Liver (tissue), 3 donors: ENCODE measurements at regions not wholly inside any gene's neighbourhood (a gene's known extent, or its start where the extent isn't known, plus 50 kb on each side); places are given as distances from the start of the nearest gene placed in this dataset.

Experiments used
- CTCF ChIP-seq: fragments of 150-350 bp; IDR thresholded peaks from 2 replicates; pipeline ENCODE4 v1.5.1; 2017; ENCODE audit warnings: improper control_type of control experiment, low read depth, low read length; ENCODE audit not compliant: missing input control
- FOXA1 ChIP-seq: IDR thresholded peaks from 2 replicates; pipeline ENCODE4 v1.6.1; 2016; ENCODE audit warnings: antibody characterized with exemption
- GABPA ChIP-seq, 2 donors: IDR thresholded peaks in 1 of 2; conservative IDR thresholded peaks in 1 of 2; 2 replicates each; pipeline ENCODE4 v1.6.1; 2016; ENCODE audit warnings: antibody characterized with exemption in 2 of 2, mild to moderate bottlenecking in 1 of 2, moderate library complexity in 1 of 2
- JUND ChIP-seq, 2 donors: IDR thresholded peaks; 2 replicates each; pipeline ENCODE4 v1.6.1; 2016; ENCODE audit warnings: antibody characterized with exemption in 2 of 2
- NR2F2 ChIP-seq: IDR thresholded peaks from 2 replicates; pipeline ENCODE4 v1.6.1; 2016; ENCODE audit warnings: antibody characterized with exemption
- RAD21 ChIP-seq, 2 donors: IDR thresholded peaks; 2 replicates each; pipeline ENCODE4 v1.6.1; 2016; ENCODE audit warnings: antibody characterized with exemption in 2 of 2, mild to moderate bottlenecking in 2 of 2
- REST ChIP-seq: IDR thresholded peaks from 2 replicates; pipeline ENCODE4 v1.6.1; 2016; ENCODE audit warnings: antibody characterized with exemption, mild to moderate bottlenecking
- RXRA ChIP-seq, 2 donors: IDR thresholded peaks; 2 replicates each; pipeline ENCODE4 v1.6.1; 2017 to 2018; ENCODE audit warnings: antibody characterized with exemption in 2 of 2, mild to moderate bottlenecking in 1 of 2
- SP1 ChIP-seq: IDR thresholded peaks from 2 replicates; pipeline ENCODE4 v1.6.1; 2018; ENCODE audit warnings: antibody characterized with exemption, mild to moderate bottlenecking
- TAF1 ChIP-seq: conservative IDR thresholded peaks from 2 replicates; pipeline ENCODE4 v1.6.1; 2016; ENCODE audit warnings: antibody characterized with exemption, mild to moderate bottlenecking
- YY1 ChIP-seq: IDR thresholded peaks from 2 replicates; pipeline ENCODE4 v1.6.1; 2016; ENCODE audit warnings: antibody characterized with exemption, mild to moderate bottlenecking
- TF ChIP-seq, protein P1 (sequence below): IDR thresholded peaks from 2 replicates; pipeline ENCODE4 v1.6.1; 2016; ENCODE audit warnings: antibody characterized with exemption
- TF ChIP-seq, protein P2 (sequence below): IDR thresholded peaks from 2 replicates; pipeline ENCODE4 v1.6.1; 2016; ENCODE audit warnings: antibody characterized with exemption
- TF ChIP-seq, protein P3 (sequence below): IDR thresholded peaks from 2 replicates; pipeline ENCODE4 v1.6.1; 2016; ENCODE audit warnings: antibody characterized with exemption
- donor health status: healthy.
- donor health status: healthy.

DNA sequence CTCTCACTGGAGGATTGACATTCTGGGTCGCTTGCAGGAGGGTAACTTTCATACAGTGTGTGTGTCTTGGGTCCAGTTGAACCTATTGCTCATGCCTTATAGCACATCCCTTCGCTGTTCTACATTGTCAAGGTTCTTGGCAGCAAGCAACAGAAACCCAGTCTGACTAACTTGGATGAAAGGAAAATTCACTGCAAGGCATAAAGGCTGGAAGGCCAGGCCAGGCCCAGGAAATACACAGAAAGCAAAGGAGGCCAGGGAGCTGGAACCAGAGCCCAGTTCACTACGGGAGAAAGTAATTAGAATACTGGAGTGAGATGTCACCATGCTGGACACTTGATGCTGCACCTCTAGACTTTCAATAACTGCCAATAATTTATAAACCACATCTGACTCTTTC, 353.8 kb upstream of the GATB start:
- TF ChIP-seq FOXA1 (no peak), CTCF (no peak), RAD21 (IDR thresholded peaks at IDR 0.05) (no peak), REST (no peak), TAF1 (no peak), RXRA (IDR thresholded peaks at IDR 0.05) (no peak), SP1 (no peak), JUND (IDR thresholded peaks at IDR 0.05) (no peak), YY1 (no peak), NR2F2 (no peak), GABPA (IDR thresholded peaks at IDR 0.05 in 1 of 2, conservative IDR thresholded peaks at IDR 0.05 in 1 of 2) (no peak)
- TF ChIP-seq, protein P1, sequence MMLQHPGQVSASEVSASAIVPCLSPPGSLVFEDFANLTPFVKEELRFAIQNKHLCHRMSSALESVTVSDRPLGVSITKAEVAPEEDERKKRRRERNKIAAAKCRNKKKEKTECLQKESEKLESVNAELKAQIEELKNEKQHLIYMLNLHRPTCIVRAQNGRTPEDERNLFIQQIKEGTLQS: no peak
- TF ChIP-seq, protein P2, sequence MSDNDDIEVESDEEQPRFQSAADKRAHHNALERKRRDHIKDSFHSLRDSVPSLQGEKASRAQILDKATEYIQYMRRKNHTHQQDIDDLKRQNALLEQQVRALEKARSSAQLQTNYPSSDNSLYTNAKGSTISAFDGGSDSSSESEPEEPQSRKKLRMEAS: no peak
- TF ChIP-seq, protein P3, sequence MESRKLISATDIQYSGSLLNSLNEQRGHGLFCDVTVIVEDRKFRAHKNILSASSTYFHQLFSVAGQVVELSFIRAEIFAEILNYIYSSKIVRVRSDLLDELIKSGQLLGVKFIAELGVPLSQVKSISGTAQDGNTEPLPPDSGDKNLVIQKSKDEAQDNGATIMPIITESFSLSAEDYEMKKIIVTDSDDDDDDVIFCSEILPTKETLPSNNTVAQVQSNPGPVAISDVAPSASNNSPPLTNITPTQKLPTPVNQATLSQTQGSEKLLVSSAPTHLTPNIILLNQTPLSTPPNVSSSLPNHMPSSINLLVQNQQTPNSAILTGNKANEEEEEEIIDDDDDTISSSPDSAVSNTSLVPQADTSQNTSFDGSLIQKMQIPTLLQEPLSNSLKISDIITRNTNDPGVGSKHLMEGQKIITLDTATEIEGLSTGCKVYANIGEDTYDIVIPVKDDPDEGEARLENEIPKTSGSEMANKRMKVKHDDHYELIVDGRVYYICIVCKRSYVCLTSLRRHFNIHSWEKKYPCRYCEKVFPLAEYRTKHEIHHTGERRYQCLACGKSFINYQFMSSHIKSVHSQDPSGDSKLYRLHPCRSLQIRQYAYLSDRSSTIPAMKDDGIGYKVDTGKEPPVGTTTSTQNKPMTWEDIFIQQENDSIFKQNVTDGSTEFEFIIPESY: no peak
